ENCODE measurements at regions not wholly inside any gene's neighbourhood (a gene's known extent, or its start where the extent isn't known, plus 50 kb on each side); places are given as distances from the start of the nearest gene placed in this dataset.

DNA sequence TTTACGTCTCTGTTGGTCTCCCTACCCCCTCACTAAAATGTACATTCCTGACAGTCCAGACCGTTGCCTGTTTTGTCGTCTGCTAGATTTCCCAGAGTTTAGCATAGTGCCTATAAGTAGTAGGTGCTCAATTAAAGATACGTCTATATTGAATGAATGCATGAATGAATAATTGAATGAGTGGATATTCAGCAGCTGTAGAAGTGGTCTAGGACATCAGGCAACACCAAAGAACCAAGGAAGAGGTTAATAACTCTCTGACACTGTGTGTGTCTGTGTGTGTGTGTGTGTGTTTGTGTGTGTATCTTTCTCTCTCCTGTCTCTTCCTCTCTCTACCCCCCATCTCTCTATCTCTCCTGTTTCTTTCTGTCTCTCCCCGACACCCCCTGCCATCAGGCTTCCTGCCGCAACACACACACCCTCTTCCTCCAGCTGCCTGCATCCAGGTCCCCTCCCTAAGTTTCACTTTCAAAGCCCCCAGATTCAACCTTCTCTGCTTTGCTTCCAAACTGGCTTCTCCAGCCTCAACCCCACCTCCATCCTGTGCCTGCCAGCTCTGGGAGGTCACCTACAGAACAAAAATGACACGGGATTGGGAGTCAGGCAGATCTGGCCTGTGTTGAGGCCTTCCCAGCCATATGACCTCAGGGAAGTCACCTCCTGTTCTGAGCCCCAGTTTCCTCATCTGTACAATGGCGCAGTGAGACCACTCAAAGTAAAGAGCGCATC lies 119.9 kb upstream of the NCOR2 start:
- no peak for DNase-seq (ENCODE audit: low read depth in 2 of 2)

DNA sequence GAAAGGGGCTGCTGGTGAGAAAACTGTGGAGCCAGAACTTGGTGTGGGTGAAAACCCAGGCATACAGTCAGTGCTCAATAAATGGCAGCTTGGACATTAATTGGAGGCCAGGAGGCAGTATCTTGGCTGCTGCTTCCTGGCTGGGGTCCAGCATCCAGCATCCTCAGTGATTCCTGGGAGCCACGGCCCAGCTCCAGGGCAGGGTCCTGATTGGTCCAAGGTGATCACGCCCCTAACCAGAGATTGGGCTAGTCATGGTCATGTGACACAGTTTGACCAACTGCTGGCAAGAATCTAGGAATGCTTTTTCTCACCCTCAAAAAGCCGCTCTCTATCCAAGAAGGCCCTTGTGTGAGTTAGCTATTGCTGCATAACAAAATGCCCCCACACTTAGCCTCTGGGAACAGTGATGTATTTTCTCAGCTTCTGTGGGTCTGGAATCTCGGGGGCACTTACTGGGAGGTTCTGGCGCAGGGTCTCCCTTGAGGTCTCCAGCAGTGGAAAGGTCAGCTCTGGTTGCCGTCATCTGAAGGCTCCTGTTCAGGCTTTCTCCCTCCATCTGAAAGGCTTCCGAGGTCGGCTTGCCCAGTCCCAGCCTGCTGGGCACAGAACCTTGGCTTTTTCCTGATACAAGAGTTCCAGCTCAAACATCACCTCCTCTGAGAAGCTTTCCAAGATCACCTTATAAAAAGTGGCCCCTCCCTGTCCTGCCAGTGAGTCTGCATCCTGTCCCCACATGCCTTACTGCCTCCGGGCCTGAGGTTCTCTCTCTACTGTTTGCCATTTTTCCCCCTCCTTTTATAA lies 119.2 kb upstream of the NCOR2 start:
- no peak for DNase-seq (ENCODE audit: low read depth in 2 of 2)

DNA sequence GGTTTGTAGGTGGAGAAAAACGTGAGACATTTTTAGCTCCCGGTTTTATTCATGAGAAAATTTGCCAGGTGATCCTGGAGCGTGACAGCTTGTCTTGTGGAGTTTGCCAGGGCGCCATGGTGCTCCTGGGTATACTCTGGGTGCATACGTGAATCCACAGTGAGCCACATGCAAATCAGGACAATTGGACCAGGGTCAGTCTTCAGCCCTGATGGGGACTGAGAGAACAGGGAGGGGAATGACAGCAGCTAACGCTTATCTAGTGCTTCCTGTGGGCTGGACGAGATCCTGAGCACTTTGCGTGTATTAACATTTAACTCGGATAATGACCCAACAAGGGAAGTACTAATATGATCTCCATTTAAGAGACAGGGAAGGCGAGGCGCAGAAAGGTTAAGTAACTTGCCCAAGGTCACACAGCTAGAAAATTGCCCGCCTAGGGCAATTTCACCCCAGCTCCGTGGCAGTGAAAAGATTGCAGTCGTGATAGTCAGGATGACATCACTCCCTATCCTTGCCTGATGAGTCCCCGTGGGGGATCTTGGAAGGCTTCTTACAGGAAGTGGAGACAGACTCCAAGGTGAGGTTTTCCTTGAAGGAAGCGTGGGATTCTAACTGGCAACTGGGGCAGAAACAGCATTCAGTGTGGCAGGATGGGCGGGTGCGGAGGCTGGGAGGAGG lies 118.4 kb upstream of the NCOR2 start:
- DNase-seq (ENCODE audit: low read depth in 2 of 2), result no peak

DNA sequence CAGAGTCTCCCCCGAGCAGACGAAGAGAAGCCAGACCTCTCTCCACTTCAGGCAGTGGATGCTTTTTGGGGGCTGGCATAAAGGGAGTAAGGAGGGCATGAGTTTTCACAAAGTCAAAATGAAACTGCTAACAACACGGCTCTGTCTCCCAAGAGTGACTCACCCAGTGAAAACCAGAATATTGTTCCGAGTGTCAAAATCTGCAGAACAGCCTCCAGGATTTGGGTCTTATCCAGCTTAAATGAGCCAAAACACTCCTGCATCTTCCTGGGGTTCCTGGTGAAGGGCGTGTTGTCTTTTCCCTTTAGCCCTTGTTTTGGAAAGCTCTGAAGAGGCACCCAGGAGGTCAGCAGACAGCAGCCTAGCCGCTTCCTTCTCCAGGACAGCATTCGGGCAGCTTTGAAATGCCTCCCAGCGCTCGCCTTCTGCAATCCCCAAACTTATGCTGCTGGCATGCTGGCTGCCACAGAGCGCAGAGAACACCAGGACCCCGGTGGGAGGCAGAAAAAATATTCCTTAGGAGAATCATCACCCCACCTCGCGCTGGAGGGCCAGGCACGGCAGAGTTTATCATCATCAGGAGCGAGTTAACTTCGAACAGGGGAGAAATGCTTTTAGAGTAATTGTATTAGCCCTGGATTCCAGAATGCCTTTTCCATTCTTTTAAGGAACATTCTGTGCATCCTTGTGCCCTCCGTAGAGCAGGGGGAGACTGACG lies 117.7 kb upstream of the NCOR2 start:
- DNase-seq (ENCODE audit: low read depth in 2 of 2), result no peak

DNA sequence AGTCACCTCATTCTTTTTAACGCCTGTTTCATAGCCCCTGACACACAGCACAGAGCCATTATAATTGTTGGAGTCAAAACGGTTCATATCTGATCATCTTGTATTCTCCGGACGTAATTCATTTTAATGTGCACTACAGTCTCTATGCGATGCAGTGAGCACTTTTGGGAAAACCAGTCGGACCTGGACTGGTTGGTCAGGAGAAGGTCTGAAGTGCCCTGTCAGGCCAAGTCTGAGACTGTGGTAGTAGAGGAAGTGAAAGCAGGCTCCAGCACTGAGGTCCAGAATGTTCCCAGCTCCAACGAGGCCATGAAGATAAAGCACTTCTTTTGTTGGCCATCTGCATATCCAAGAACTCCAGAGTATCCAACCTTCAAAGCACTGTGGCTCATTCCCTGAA lies 117.1 kb upstream of the NCOR2 start:
- no peak for DNase-seq (ENCODE audit: low read depth in 2 of 2)

DNA sequence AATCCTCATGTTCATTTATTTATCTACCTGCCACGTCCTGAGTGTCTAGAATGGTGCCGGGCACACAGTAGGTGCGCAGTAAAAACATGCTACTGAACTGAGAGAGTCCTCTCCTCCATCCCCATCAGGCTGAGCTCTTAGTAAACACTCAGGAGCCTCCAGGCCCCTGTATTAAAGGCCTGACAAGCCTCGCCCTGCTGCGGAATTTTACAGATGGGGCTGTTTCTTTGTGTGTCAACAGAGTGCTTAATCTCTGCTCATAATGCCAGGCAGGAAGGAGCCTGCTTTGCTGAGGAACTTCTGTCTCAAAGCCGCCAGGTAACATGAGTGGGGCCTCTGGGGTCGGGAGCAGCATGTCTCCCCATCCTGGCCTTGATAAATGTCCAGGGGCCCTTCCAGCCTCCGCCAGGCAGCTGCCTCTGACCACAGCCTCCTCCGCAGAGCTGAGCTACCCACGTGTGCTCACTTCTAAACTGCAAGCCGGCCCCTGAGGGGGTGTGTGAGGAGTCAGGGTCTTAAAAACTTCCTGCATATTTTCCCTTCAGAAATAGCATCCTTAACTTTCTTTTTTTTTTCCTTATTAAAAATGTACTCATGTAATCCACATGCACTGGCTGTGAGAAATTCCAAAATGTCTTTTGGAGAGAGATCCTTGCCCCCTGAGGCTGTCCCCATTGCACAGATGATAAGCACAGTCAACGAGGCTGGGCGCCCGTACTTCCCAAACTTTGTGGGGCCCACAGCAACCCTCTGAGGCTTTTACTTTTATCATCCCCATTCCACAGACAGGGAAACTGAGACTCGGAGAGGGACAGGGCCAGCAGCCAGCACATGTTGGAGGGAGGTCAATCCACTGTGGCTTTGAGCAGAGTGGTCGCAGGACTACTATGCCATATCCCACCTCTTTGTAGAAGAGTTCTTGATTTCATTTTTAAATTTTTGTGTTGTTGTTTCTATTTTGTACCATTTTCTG lies 116.0 kb upstream of the NCOR2 start:
- no peak for DNase-seq (ENCODE audit: low read depth in 2 of 2)

DNA sequence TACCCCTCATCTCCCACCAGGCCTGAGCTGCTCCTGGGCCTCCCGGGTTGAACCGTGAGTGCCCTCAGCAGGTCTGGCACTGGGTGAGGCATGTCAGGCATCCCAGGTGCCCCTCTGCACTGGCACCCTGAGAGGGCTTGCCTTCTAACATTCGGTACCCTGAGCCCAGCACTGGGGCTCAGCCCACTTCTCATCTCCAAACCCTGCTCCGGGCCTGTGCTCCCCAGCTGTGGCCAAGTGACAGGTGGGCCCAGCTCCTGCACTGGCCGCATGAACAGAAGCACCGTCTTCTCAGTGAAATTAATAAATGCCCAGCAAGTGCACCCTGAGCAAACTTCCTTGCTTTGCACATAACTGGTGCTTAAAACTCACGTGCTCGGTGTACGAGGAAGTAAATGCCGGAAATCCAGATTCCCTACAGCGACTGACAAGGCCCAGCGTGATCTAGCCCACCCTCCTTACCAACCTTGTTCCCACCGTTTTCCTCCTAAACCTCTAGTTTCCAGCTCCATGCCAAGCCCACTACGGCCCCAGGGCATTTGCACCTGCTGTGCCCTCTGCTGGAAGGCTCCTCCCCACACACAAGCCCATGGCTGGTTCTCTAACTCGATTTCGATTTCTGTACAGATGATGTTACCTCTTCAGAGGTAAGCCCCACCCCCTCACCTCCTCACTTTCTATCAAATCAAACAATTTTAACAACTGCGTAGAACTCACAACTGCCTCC lies 115.2 kb upstream of the NCOR2 start:
- no peak for DNase-seq (ENCODE audit: low read depth in 2 of 2)

DNA sequence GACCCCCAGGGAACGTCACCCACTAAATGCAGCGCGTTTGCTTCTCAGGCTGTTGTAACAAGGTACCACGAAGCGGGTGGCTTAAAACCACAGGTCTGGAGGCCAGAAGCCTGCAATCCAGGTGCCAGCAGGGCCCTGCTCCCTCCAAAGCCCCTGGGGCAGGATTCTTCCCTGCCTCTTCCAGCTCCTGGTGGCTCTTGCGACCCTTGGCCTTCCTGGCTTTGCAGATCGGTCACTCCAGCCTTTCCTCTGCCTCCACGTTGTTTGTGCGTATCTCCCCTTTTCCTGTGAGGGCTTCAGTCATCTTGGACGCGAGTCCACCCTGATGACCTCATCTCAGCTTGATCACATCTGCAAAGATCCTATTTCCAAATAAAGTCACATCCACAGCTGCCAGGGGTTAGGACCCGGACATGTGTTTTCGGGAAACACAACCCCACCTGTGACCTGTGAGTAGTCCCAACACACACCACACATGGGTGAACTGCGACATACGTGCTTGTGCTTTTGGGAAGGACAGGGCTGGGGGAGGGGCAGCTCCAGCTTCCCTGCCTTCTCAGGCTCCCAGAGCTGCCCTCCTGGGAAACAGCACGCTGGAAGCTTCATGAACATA lies 114.5 kb upstream of the NCOR2 start:
- no peak for DNase-seq (ENCODE audit: low read depth in 2 of 2)

DNA sequence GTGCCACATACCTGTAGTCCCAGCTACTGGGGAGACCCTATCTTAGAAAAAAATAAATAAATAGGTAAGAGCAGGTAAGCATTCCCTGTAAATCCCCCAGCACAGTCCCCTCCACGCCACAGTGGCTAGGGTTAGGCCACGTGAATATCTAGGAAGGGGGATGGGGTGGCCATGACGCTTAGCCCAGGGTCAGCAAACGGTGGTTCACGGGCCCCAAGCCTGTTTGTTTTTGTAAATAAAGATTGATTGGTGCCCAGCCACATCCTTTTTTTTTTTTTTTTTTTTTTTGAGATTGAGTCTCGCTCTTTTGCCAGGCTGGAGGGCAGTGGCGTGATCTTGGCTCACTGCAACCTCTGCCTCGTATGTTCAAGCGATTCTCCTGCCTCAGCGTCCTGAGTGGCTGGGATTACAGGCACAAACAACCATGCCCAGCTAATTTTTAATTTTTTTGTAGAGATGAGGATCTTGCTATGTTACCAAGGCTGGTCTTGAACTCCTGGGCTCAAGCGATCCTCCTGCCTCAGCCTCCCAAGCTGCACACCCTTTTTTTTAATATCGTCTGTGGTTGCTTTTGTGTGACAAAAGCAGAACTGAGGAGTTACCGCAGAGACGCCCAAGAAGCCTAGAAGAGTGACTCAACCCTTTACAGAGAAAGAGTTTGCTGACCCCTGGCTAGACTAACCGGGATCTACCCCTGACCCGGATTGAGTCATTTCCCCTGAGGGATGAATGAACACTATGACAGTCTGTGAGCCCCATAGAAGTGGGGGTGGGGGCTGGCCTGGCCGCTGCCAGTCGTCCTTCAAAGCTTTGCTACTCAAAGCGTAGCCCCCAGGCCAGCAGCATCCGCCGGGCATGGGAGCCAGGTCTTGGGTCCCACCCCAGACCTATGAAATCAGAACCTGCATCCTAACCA lies 113.7 kb upstream of the NCOR2 start:
- DNase-seq (ENCODE audit: low read depth in 2 of 2), result no peak

DNA sequence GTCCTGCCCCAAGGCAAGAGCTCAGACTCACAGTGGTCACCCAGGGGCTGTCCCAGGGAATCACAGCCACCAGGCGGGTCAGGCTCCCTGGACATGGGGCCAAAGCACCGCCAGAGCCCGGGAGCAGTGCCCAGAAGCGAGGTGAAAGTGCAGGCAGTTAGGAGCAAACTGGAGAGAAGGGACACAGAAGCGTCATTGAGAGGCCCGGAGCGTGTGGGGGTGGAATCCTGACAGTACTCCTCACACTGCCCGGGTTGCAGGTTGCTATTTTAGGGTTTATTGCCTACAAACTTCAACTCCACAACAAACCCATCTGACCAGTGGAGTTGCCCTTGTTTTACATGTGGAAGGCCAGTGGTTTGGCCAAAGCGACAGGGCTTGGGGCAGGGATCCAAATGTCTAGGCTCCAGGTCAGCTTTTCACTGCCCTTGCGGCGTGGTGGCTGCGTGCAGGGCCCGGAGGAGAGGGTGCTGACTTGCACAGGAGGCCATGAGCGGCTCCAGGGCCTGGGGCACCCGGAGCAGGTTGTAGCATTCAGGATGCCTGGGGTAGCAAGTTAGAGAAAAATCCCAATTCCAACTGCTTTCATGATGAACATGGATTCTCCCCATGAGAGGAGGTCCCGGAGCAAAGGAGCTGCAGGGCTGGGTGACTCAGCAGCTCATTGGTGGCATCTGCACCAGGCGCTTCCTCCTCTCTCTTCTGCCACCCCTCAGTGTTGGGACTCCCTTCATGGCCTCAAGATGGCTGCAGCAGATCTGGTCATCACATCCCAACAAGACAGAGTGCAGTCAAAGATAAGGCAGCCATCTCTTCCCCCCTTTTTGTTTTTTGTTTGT lies 112.3 kb upstream of the NCOR2 start:
- no peak for DNase-seq (ENCODE audit: low read depth in 2 of 2)

DNA sequence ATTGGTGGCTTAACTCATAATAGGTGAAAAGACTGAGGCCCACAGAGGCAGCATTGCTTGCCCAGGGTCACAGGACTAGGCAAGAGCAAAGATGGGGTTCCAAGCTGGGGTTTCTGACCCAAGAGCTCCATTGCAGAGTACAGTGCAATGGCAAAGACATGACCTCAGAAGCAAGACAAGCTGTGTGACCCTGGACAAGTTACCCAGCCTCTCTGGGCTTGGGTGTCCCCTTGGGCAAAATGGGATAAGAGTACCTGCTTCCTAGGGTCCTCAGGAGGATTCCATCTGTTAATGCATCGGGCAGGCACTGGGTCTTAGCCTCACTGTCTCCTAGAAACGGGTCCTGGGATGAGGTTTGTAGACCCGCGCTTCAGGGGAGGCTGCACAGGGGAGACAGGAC lies 111.6 kb upstream of the NCOR2 start:
- DNase-seq (ENCODE audit: low read depth in 2 of 2), result no peak

DNA sequence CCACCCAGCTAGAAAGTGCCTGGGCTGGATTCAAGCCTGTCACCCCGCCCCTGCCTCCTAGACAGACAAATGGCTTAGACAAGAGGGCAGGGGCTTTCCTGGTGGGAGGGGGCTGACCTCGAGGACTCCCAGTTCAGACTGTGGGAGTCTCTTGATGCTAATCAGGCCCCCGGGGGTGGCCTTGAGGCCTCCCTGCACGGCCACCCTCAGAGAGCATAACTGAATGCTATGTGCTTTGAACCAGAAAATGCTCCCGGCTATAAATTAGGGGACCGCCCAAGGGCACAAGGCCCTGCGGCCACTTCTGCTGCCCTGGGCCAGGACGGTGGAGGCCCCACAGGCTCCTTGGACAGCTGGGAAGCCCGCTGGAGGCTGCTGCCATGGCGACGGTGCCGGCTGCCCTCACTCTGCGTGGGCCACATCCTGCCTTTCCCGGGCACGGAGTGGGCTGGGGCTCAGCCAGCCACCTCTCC lies 111.0 kb upstream of the NCOR2 start:
- DNase-seq (ENCODE audit: low read depth in 2 of 2), result no peak

DNA sequence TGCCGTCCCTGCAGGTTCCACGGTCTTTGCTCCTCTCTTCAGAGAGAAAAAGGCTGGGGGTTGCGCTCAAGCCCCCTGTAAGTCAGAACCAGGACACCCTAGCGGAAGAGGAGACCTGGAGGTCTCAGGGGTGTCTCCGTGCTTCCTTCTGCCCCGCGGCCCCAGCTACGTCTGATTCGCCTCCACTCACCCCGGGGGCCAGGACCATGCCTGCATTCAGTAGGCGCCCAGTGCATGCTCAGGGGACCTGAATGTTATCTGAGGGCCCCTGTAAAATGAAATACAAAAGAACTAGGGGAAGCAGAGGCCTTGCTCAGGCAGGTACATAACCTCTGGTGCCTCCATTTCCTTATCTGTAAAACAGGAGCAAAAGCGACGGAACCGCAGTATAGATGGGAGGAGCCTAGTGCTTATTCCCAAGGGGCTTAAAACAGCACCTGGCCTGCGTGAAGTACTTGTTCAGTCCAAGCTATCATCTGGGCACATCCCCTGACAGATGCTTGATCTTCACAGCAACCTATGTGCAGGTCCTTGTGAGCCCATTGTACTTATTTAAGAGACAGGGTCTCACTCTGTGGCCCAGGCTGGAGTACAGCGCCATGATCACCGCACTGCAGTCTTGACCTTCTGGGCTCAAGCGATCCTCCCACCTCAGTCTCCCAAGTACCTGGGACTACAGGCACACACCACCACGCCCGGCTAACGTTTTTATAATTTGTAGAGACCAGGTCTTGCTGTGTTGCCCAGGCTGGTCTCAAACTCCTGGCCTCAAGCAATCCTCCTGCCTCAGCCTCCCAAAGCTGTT lies 110.3 kb upstream of the NCOR2 start:
- DNase-seq (ENCODE audit: low read depth in 2 of 2), result no peak

DNA sequence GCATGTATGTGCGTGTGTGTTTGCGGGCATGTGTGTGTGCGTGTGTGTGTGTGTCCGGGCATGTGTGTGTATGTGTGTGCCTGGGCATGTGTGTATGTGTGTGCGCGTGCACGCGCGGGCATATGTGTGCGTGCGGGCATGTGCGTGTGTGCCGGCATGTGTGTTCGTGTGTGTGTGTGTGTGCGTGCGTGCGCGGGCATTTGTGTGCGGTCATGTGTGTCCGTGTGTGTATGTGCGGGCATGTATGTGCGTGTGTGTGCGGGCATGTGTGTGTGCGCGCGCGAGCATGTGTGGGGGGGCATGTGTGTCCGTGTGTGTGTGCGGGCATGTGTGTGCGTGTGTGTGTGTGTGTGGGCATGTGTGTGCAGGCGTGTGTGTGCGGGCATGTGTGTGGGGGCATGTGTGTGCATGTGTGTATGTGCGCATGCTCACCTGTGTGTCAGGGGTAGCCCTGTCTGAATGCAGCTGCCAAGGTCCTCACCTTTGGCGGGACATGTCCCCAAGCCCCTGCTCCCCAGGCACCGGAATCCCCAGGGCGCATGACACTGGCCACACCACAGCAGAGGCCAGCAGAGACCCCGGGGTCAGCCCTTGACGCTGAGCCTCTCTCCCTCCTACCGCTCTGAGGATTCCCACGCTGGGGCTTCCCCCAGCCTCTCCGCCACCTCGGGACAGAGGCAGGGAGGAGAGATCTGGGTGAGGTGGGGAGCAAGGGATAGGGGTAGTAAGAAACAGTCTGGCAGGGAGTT lies 109.5 kb upstream of the NCOR2 start:
- no peak for DNase-seq (ENCODE audit: low read depth in 2 of 2)

DNA sequence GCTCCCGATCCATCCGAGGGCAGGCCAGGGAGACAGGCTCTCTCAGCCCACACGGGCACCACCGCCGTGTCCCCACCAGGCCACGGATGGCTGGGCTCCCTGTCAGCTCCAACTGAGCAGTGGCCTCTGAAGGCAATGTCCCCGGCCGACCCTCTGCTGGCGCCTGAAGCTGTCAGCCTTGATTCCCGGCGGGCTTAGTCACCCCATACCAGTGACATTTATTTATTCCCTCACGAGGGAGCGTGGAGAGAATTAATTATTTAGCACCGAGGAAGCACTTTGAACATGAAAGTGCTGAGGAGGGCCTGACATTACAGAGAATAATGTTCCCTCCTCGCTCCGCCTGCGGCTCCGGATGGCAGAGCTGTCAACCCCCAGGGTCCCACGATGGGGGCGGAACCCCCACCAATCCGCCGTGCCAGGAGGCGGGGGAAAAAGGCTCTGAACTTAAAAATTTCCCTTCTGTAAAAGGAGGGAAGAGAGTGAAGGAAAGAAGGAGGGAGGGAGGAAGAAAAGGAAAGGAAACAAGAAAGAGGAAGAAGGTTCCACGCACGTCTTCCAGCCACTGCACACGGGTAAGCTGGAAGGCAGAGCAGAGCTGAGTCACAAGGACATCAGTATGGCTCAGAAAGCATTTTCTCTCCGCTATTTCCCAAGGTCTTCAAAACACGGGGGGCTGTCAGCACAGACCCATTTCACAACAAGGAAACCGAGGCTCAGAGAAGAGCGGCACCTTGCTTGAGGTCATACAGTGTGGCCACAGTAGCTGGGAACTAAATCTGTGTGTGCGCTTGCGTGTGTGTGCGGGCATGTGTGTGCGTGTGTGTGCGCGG lies 108.7 kb upstream of the NCOR2 start:
- DNase-seq (ENCODE audit: low read depth in 2 of 2), result no peak
